ENCODE measurements at regions not wholly inside any gene's neighbourhood (a gene's known extent, or its start where the extent isn't known, plus 50 kb on each side); places are given as distances from the start of the nearest gene placed in this dataset.

DNA sequence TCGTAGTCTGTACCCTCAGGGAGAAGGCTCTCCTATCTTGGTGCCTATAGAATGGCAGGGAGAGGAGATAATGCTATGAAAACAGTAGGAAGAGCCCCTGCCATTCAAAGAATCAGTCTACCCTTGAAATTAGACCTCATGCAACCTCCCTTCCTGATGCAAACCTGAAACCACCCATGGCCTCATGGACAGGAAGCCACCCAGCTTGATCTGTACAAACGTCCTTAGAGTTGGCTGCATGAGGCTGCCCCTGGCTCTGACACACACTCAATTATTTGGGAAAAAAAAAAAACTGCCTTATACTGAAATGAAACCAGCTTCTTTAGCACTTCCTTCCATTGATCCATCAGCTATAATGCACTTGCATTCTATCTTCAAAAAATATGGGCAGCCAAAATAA lies 116.6 kb upstream of the BCL2L14 start:
- TF ChIP-seq GATA2 (CRISPR knock-in tag; IDR thresholded peaks at IDR 0.05), result no peak
- TF ChIP-seq, protein P1, sequence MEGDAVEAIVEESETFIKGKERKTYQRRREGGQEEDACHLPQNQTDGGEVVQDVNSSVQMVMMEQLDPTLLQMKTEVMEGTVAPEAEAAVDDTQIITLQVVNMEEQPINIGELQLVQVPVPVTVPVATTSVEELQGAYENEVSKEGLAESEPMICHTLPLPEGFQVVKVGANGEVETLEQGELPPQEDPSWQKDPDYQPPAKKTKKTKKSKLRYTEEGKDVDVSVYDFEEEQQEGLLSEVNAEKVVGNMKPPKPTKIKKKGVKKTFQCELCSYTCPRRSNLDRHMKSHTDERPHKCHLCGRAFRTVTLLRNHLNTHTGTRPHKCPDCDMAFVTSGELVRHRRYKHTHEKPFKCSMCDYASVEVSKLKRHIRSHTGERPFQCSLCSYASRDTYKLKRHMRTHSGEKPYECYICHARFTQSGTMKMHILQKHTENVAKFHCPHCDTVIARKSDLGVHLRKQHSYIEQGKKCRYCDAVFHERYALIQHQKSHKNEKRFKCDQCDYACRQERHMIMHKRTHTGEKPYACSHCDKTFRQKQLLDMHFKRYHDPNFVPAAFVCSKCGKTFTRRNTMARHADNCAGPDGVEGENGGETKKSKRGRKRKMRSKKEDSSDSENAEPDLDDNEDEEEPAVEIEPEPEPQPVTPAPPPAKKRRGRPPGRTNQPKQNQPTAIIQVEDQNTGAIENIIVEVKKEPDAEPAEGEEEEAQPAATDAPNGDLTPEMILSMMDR (IDR thresholded peaks at IDR 0.05), result no peak
- no peak for TF ChIP-seq EP300 (IDR thresholded peaks at IDR 0.05; ENCODE audit: borderline replicate concordance in 1 of 2, low read depth in 1 of 2, low read length in 1 of 2)
- TF ChIP-seq TAF1 (IDR thresholded peaks at IDR 0.05; ENCODE audit: borderline replicate concordance, low read depth, low read length), result no peak
- no peak for TF ChIP-seq FOSL2 (IDR thresholded peaks at IDR 0.05; ENCODE audit: borderline replicate concordance, low read depth)
